Heart left ventricle (tissue), 16 donors: ENCODE measurements at regions not wholly inside any gene's neighbourhood (a gene's known extent, or its start where the extent isn't known, plus 50 kb on each side); places are given as distances from the start of the nearest gene placed in this dataset.

Experiments used
- ATAC-seq, 4 donors: fragments of 200-7000 bp; cut with Tn5 transposase; one replicate each; pipeline ENCODE4 v1.9.1; 2020 to 2022; ENCODE audit warnings: moderate library complexity in 4 of 4, mild to moderate bottlenecking in 3 of 4, moderate number of reproducible peaks in 1 of 4
- DNase-seq, 5 donors: peaks; one replicate each; pipeline ENCODE4 v3.0.0-alpha.2; 2020
- H3K27ac ChIP-seq, 12 donors: fragments of 200-600 bp; sonication (generic) in 4 of 12; one replicate each; pipeline versions ENCODE4 v1.5.0 to v1.8.0; 2016 to 2022; ENCODE audit warnings: mild to moderate bottlenecking in 2 of 12
- H3K27me3 ChIP-seq, 9 donors: fragments of 200-600 bp; sonication (generic) in 2 of 9; one replicate each; pipeline versions ENCODE4 v1.5.1 to v1.8.0; 2016 to 2022; ENCODE audit warnings: mild to moderate bottlenecking in 3 of 9
- H3K36me3 ChIP-seq, 9 donors: fragments of 200-600 bp; sonication (generic) in 2 of 9; one replicate each; pipeline versions ENCODE4 v1.5.0 to v1.8.0; 2018 to 2022; ENCODE audit warnings: mild to moderate bottlenecking in 2 of 9
- H3K4me1 ChIP-seq, 12 donors: fragments of 200-600 bp; sonication (generic) in 4 of 12; one replicate each; pipeline versions ENCODE4 v1.5.0 to v1.8.0; 2016 to 2022; ENCODE audit warnings: mild to moderate bottlenecking in 3 of 12
- H3K4me3 ChIP-seq, 12 donors: fragments of 200-600 bp; sonication (generic) in 4 of 12; one replicate each; pipeline versions ENCODE4 v1.5.0 to v1.8.0; 2017 to 2022; ENCODE audit warnings: mild to moderate bottlenecking in 9 of 12, moderate library complexity in 4 of 12
- H3K9me3 ChIP-seq, 12 donors: fragments of 200-600 bp; sonication (generic) in 4 of 12; one replicate each; pipeline versions ENCODE4 v1.5.0 to v1.8.0; 2016 to 2022; ENCODE audit warnings: mild to moderate bottlenecking in 1 of 12
- CTCF ChIP-seq, 12 donors: fragments of 200-600 bp; sonication (generic) in 4 of 12; IDR thresholded peaks; one replicate each; pipeline versions ENCODE4 v1.5.0 to v1.8.0; 2018 to 2022; ENCODE audit warnings: antibody characterized with exemption in 12 of 12, mild to moderate bottlenecking in 5 of 12
- POLR2A ChIP-seq, 2 donors: fragments of 450-650 bp; IDR thresholded peaks; one replicate each; pipeline ENCODE4 v1.6.1; 2017; ENCODE audit warnings: antibody characterized with exemption in 2 of 2, mild to moderate bottlenecking in 2 of 2, moderate library complexity in 2 of 2
- WGBS, 4 donors: extraction: QIAGEN DNeasy Blood & Tissue Kit in 2 of 4; methylation state at CpG; one replicate each; pipeline versions ENCODE4 v1.1.5 to v1.1.7; 2013 to 2018; 5-methylcytosine and 5-hydroxymethylcytosine counted together
- intact Hi-C, 10 donors: fragments of 100-400 bp; cut with DNase I; formaldehyde crosslinking; loops; one replicate each; pipeline versions ENCODE4 v1.11.1 to v1.14.2; 2022
- donor health status: ischemic (EF 13 %, LVEDD 7.1; RV severe dilation, severe dysfunction).
- donor health status: healthy with polysubstance abuse.
- donor health status: DM: no; HTN: yes; CAD: no.
- donor health status: DM: no; HTN: no; CAD: no.
- donor health status: ischemic (EF 25% LVEDD 6.9; RV normal size, moderate dysfunction).
- donor health status: ischemic (EF 25% LVEDD 5.7; RV mildly dilated, moderate dysfunction).
- donor health status: healthy.
- donor health status: DM: yes; HTN: yes; CAD: no.
- donor health status: ischemic (EF 35%, LVEDD 5.7; RV mildly dilated, moderate dysfunction).
- donor health status: nonischemic (EF 11% LVEDD 7.7; RV severe dilation, severe dysfunction).
- donor health status: DM: yes; HTN: yes; CAD: no.
- donor health status: PGD.
- donor health status: ischemic (EF 29% LVEDD 5.4; RV normal size, mild dysfunction).
- donor health status: nonischemic (EF 23%, LVEDD 6.1; RV moderate dilation, normal function).

DNA sequence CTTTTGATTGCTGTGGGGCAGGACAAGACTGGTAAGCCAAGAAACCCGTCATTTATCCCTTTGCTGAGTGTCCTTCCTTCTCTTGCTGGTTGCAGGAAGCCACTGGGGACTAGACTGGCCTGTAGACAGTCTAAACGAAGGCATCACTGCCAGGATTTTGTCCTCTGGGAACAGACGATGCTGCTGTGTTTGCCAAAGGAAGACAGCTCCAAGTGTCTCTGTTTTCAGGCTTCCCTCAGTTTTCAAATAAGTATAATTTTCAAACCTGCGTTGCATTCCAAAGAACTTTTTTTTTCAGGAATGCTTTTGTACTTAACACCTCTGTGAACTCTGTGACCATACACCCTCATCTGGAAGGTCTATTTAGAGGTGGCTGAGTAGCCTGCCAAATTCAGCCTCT, 269.4 kb downstream of the HLX start:
- Histone ChIP-seq H3K36me3 (no peaks in the 10 kb centered on the region), H3K4me1 (peaks cover 0 to 18% (median 7%) of the 10 kb centered on the region in 12 donors), H3K9me3 (peaks cover 0 to 6% (median 0%) of the 10 kb centered on the region in 12 donors), H3K27me3 (no peaks in the 10 kb centered on the region), H3K4me3 (no peak overlapping the region), H3K27ac (peak overlapping the region in 2 of 12 donors; percentile 24 to 28)
- ATAC-seq (no peak), DNase-seq (peak in 1 of 5 donors; percentile 34)
- TF ChIP-seq CTCF (IDR thresholded peaks at IDR 0.05) = no peak
- TF ChIP-seq POLR2A (IDR thresholded peaks at IDR 0.05) = no peak
- 30 to 59% (median 42%) methylated on average over 4 of the region's 4 CpGs for WGBS, 4 donors
- intact Hi-C loops = no loop called here

DNA sequence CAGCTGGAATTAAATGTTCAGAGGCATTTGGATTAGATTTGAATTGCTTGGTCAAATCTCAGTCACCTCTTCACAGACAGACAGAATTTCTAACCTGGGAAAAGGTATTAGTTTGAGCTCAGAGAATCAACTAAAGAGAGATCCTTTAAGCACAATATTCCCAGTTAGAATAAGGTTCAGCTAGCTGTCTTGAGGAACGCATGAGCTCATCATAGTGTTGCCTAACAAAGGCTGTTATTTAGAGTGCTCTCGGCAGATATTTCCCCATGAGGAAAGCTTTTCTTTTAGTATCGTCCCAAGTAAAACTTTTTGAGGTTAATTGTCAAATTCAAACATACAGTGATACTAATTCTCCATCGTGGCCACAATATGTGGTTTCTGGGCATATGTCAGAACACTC, 269.9 kb downstream of the HLX start:
- Histone ChIP-seq H3K4me1 (peaks cover 0 to 18% (median 7%) of the 10 kb centered on the region in 12 donors), H3K9me3 (peaks cover 0 to 6% (median 0%) of the 10 kb centered on the region in 12 donors), H3K36me3 (no peaks in the 10 kb centered on the region), H3K27me3 (no peaks in the 10 kb centered on the region), H3K27ac (peak overlapping the region in 2 of 12 donors; percentile 24 to 28), H3K4me3 (no peak overlapping the region)
- 51 to 63% (median 54%) methylated on average over 4 of the region's 4 CpGs for WGBS, 4 donors
- ATAC-seq = peak; percentile 30 to 78 (median 56)
- DNase-seq = no peak
- intact Hi-C loops = no loop called here
- no peak for TF ChIP-seq CTCF (IDR thresholded peaks at IDR 0.05)
- no peak for TF ChIP-seq POLR2A (IDR thresholded peaks at IDR 0.05)

- no peak for ATAC-seq
- 69 to 77% (median 76%) methylated on average over 1 of the region's 1 CpG for WGBS, 4 donors
- intact Hi-C loops = no loop called here
- no peak overlapping the region for H3K4me3 ChIP-seq
- TF ChIP-seq POLR2A (IDR thresholded peaks at IDR 0.05) (no peak), CTCF (IDR thresholded peaks at IDR 0.05) (no peak)
- no peaks in the 10 kb centered on the region for H3K27me3 ChIP-seq
- no peak for DNase-seq
- no peak overlapping the region for H3K27ac ChIP-seq
- no peaks in the 10 kb centered on the region for H3K36me3 ChIP-seq
- peaks cover 0 to 6% (median 0%) of the 10 kb centered on the region in 12 donors for H3K9me3 ChIP-seq
- H3K4me1 ChIP-seq = peaks cover 0 to 18% (median 7%) of the 10 kb centered on the region in 12 donors
Observed at GRCh38 chr1:221149555-221150075, 270.4 kb downstream of the HLX start.

- no peak overlapping the region for H3K27ac ChIP-seq
- peaks cover 0 to 6% (median 0%) of the 10 kb centered on the region in 12 donors for H3K9me3 ChIP-seq
- H3K36me3 ChIP-seq = no peaks in the 10 kb centered on the region
- DNase-seq = no peak
- no peaks in the 10 kb centered on the region for H3K27me3 ChIP-seq
- no peak for ATAC-seq
- no peak for TF ChIP-seq POLR2A (IDR thresholded peaks at IDR 0.05)
- TF ChIP-seq CTCF (IDR thresholded peaks at IDR 0.05) = no peak
- H3K4me1 ChIP-seq = peaks cover 0 to 22% (median 7%) of the 10 kb centered on the region in 12 donors
- intact Hi-C loops = no loop called here
- no peak overlapping the region for H3K4me3 ChIP-seq
Observed at GRCh38 chr1:221150996-221151395, 271.8 kb downstream of the HLX start.
